Stimulated activated CD8-positive, alpha-beta memory T cell treated with anti-CD3 and anti-CD28 coated beads, Interleukin-4, amount 100 ng/mL, for 1 hour (primary cell): ENCODE measurements at regions not wholly inside any gene's neighbourhood (a gene's known extent, or its start where the extent isn't known, plus 50 kb on each side); places are given as distances from the start of the nearest gene placed in this dataset.

Experiments
- DNase-seq, 2 donors: peaks; one replicate each; pipeline ENCODE4 v3.0.0-alpha.2; 2020; ENCODE audit warnings: low read depth in 2 of 2, low spot score in 1 of 2

GRCh38 chr2:193549661-193550060 lies 1354.9 kb upstream of the TMEFF2 start:
- DNase-seq: no peak

DNA sequence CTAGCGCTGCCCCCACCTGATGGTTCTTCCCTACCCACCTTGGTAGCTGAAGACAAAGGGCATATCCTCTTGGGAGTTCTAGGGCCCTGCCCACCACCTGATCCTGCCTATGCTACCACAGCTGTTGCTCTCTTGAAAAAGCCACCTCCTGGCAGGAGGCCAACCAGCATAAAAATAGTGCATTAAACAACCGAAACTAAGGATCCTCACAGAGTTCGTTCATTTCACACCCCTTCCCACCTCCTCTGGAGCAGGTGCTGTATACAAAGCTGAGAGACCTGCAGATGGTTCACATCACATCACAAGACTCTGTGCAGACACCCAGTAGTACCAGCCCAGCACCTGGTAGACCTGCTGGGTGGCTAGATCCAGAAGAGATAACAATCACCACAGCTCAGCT lies 1348.0 kb upstream of the TMEFF2 start:
- no peak for DNase-seq

DNA sequence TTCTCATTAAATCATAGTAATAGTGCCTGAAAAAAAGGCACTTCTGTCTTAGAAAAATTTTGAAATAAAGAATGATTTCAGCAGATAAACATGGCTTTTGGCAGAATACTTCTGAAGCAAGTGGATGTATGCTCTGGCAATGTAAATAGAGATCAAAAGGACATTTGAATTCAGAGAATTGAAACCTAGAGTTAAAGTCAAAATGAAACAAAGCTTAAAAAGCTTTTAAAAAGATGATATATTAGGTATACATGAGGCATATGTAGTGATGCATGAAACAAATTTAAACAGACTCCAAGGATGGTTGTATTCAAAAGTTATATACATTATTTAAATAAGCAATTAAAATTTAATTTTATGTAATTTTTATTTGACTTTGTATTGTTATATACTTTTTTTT lies 1344.5 kb upstream of the TMEFF2 start:
- no peak for DNase-seq

DNA sequence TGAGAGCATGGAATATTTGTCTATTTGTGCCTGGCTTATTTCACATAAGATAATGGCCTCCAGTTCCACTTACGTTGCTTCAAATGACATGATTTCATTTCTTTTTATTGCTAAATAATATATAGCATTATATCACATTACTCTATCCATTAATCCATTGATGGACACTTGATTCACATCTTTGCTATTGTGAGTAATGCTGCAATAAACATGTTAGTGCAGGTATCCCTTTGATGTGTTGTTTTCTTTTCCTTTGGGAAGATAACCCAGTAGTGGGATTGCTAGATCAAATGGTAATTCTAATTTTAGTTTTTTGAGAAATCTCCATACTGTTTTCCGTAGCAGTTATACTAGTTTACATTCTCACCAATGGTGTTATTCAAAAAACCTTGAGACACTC lies 1343.3 kb upstream of the TMEFF2 start:
- DNase-seq: no peak

DNA sequence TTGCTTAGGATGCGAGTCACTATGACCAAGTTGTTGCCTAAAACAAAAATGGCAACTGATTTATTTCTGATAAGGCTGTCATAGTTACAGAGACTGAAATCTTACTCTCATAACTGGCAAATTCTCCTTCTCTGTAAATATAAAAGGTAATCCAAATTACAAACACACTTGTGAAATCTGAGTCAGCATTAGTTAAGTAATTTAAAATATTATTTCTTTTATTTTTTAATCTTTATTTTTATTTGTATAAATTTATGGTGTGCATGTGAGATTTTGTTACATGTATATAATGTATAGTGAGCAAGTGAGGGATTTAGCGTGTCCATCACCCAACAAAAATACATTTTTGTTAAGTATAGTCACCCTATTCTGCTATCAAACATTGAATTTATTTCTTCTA lies 1342.8 kb upstream of the TMEFF2 start:
- no peak for DNase-seq

DNA sequence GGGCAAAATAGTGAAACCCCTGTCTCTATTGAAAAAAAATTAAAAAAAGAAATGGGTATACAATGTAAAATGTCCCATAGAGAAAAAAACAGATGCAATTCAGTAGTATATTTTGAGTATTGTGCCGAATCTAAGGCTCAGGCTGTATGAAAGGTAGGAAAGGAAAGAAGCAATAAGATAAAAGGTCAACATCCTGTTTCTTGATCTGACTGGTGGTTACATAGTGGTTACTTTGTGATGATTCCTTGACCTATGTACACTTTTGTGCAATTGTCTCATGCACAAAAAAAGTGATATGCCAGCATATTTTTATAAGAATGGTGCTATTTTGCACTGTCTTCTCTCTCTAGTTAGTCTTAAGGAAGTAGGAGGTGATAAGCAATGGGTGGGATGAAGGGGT lies 1333.7 kb upstream of the TMEFF2 start:
- DNase-seq: no peak

DNA sequence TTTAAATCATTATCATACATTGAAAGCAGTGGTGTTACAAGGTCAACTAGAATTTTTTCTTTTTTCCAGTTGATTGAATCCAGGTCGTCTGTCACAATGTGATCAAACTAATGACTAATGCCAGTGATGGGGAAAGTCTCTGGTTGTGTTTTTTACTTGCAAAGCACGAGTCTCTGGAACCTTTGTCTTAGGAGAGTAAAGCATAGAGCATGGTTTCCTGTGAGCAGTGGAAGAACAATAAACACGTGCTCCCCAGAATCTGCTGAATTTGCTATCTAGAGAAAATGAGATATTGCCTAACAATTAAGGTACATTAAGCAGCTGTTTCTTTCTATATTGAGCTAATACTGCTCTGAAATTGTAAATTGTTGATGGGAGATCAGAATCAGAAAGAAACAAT lies 1332.4 kb upstream of the TMEFF2 start:
- no peak for DNase-seq

DNA sequence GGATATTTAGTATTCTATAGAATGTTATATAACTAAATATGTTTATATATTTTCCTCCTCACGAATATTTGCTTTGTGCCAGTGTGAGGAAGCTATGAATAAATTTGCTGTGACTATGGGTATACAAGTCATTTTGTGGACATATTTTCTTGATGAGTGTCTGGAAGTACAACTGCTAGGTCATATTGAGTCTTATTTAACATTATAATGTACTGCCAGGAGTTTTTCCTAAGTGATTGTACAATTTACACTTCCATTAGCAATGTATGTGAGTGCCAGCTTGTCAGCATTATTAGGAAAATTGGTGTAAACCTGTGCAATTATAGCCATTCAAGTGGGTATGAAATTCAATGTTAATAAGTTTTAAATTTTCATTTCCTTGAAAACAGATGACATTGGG lies 1328.9 kb upstream of the TMEFF2 start:
- DNase-seq: no peak

DNA sequence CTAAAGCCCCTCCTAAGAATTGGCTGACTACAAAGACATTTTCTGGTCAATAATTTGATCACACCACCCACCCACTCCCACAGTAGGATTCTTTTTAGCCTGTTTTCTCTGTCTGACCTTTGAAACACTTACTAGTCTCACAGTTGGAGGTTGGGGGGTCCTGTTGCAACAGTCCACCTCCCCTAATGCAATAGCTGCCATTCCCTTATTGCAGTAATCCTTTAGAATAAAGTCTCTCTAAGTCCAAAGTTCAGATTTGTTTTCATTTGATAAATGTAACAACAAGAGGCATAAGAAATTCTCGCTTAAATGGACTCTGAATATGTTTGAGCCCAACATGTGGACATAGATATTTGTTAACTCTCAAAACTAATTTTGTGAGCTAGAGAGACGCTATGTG lies 1326.8 kb upstream of the TMEFF2 start:
- DNase-seq: no peak

- DNase-seq: no peak
Measured at GRCh38 chr2:193520709-193521458, 1326.2 kb upstream of the TMEFF2 start.

DNA sequence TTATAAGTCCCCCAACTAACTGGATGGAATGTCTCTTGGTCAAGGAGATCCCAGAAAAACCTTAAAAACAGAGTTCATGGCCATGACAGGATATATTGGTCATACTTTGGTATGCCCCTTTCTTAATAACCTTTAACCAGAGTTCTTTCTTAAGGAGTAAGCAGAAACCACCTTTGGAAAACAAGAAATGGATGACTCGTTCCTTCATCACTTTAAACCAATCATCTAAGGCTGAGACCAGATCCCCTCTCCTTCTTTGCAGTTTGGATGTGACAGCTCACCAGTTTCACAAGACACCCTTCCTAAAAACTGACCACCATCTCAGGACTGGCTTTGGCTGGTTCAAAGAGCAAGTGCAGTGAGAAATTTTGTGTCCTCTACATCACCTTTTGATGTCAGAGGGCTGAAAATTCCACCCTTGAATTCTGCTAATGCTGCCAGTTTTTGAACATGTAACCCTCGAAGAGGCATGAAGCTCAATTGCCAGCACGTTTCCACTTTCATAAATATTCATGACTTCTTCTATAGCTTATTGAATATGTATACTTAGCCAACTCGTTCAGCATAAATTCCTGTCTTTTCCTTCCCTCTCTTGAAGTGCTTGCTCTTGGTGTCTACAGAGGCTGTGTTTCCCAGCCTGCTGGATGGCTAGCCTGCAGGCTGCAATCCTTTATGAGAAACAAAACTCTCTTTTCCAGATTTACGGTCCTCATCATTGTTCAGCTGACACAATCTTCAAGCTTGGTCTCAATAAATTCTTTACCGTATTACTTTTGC lies 1323.5 kb upstream of the TMEFF2 start:
- no peak for DNase-seq

DNA sequence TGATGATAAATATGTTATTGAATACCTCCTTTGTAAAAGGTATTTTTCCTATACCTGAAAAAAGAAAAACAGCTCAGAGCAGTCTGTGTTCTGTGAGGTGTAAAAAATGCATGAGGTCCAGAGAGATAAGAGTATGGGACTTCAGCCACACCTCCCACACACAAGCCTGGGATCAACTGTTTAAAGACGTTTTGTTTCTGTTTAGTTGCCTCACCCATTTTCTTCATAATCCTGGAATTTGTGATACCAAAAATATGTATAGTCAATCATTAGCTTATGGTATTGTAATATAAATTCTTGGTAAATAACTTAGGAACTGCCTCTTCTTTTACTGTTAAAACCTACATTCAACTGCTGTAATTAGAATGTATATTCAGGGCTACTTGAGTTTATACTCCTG lies 1322.9 kb upstream of the TMEFF2 start:
- DNase-seq: no peak

DNA sequence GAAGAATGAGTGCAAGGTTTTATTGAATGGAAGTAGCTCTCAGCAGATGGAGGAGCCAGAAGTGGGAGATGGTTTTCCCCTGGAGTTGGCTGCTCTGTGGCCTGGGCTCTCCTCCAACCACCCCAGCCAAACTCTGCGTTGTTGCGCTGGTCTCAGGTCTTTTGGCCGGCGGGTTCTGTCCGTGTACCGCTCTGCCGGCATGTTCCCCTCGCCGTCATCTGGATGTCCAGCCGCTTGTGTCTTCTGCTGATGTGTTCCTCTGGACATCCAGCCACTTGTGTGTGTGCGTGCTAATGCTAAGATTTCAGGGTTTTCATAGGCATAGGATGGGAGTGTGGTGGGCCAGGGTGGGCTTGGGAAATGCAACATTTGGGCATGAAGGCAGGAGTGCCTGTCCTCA lies 1311.3 kb upstream of the TMEFF2 start:
- no peak for DNase-seq

DNA sequence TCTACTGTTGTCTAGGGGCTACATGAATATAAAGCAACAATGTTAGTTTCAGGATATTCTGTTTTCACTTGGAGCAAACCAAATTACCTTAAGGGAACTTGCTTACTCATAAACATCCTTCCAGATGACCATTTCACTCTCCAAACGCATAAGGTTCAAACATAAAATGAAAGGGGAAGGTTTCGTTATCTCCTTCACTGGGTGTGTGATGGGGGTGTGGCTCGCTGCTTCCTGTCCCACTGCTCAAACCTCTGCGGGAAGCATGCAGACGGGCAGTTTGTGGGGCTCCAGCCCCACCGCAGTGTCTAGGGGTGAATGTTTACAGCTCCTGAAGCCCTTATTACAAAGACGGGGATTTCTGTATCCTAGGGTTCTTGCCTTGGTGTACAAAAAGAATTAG lies 1310.9 kb upstream of the TMEFF2 start:
- no peak for DNase-seq

DNA sequence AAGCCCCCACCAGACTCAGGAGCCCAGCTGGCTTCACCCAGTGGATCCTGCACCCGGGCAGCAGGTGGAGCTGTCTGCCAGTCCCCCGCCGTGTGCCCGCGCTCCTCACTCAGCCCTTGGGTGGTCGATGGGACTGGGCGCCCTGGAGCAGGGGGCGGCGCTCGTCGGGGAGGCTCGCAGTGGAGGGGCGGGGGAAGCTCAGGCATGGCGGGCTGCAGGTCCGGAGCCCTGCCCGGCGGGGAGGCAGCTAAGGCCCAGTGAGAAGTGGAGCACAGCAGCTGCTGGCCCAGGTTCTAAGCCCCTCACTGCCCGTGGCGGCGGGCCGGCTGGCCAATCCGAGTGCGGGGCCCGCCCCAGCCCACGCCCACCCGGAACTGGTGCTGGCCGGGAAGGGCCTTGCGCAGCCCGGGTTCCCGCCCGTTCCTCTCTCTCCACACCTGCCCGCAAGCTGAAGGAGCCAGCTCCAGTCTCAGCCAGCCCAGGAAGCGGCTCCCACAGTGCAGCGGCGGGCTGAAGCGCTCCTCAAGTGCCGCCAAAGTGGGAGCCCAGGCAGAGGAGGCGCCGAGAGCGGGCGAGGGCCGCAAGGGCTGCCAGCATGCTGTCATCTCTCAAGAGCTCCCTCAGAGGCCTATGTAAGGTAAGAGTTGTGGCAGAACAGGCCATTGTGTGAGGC lies 1307.8 kb upstream of the TMEFF2 start:
- DNase-seq: no peak

- no peak for DNase-seq
Measured at GRCh38 chr2:193496786-193497185, 1302.1 kb upstream of the TMEFF2 start.

DNA sequence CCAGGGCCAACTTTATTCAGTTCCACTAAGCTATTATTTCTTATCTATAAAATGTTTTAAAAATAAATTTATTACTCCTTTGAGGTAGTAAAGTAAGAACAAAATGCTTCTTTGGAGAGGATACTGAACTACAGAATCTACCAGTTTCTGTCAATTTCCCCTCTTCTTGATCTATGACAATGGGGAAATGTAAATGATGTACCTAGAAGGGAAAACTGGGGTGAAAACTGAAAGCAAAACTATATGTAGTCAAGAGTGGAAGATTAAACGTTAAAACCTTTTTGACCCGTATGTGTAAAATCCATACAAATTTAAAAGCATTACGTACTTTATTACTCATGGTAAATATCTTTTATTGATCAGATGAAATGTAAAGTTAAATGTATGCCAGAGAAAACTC lies 1287.8 kb upstream of the TMEFF2 start:
- DNase-seq: no peak

DNA sequence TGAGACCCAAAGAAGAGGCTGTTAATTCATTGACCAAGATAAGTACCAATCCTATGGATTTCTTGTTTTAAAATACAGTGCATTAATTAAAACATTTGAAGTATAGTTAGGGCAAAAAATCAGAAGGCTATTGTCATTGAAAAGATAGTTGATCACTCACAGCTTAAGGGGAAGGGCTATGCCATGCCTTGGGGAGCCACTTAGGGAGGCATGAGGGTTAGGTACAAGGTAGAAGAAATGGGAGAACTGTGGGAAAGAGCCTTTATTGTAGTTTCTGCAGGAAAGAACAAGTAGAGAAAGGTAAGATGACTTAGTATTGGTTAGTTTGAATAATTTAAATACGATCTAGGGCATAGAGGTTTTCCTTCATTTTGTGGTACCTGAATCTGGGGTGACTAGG lies 1285.5 kb upstream of the TMEFF2 start:
- no peak for DNase-seq

GRCh38 chr2:193476171-193476800 lies 1281.6 kb upstream of the TMEFF2 start:
- no peak for DNase-seq

- no peak for DNase-seq
Measured at GRCh38 chr2:193475038-193475437, 1280.3 kb upstream of the TMEFF2 start.

DNA sequence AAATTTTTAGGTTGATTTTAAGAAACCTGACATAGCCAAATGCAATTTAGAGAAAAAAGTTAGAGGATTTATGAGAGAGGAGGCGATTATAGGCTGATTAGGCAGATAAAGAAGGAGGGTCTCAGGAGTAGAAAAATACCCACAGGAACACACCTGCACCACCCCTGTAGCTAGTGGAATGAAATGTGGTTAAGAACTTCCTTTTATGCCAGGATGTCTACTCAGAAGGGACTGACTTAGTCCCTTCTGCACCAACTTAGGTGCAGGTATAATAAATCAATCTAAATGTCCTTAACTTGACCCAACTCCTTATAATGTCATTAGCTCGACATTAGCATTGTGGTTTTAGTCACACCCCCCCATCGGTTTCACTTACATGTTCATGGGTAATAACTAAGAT lies 1274.5 kb upstream of the TMEFF2 start:
- DNase-seq: no peak
